IPS-18a (cell line): ENCODE measurements at regions not wholly inside any gene's neighbourhood (a gene's known extent, or its start where the extent isn't known, plus 50 kb on each side); places are given as distances from the start of the nearest gene placed in this dataset.

Experiments used
- H3K27ac ChIP-seq: one replicate; pipeline ENCODE4 v1.5.1; 2013; ENCODE audit warnings: low read length
- H3K27me3 ChIP-seq: one replicate; pipeline ENCODE4 v1.6.1; 2013; ENCODE audit warnings: mild to moderate bottlenecking, low read length; ENCODE audit not compliant: control insufficient read depth, insufficient read depth
- H3K36me3 ChIP-seq: one replicate; pipeline ENCODE4 v1.6.1; 2013; ENCODE audit warnings: low read depth, low read length; ENCODE audit not compliant: control insufficient read depth
- H3K4me1 ChIP-seq: one replicate; pipeline ENCODE4 v1.6.1; 2013; ENCODE audit warnings: low read depth, low read length; ENCODE audit not compliant: control insufficient read depth
- H3K4me3 ChIP-seq: one replicate; pipeline ENCODE4 v1.5.1; 2013; ENCODE audit warnings: low read length
- H3K9ac ChIP-seq: one replicate; pipeline ENCODE4 v1.6.1; 2013; ENCODE audit warnings: mild to moderate bottlenecking, low read length, moderate library complexity
- H3K9me3 ChIP-seq: one replicate; pipeline ENCODE4 v1.6.1; 2013; ENCODE audit warnings: low read depth, low read length; ENCODE audit not compliant: control insufficient read depth

DNA sequence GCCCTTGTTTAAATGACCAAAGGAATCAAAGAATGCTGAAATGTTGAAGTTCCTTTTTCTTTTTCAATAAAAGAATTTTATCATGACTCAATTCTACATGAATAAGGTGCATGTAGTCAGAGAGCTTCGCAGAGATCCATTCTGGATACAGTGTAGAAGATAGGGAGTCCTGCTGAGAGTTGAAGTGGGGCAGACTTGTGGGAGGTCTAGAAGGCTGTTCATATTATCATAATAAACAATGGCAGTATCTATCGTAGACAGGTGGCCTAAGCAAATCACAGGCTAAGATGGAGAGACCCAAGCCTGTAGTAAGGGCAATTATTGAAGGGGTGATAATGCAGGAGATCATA, 1322.0 kb upstream of the CELF4 start:
- no peaks in the 10 kb centered on the region for H3K4me1 ChIP-seq
- no peak overlapping the region for H3K4me3 ChIP-seq
- H3K9ac ChIP-seq = no peak overlapping the region
- no peaks in the 10 kb centered on the region for H3K9me3 ChIP-seq
- H3K27ac ChIP-seq = no peak overlapping the region
- no peaks in the 10 kb centered on the region for H3K27me3 ChIP-seq
- no peaks in the 10 kb centered on the region for H3K36me3 ChIP-seq

DNA sequence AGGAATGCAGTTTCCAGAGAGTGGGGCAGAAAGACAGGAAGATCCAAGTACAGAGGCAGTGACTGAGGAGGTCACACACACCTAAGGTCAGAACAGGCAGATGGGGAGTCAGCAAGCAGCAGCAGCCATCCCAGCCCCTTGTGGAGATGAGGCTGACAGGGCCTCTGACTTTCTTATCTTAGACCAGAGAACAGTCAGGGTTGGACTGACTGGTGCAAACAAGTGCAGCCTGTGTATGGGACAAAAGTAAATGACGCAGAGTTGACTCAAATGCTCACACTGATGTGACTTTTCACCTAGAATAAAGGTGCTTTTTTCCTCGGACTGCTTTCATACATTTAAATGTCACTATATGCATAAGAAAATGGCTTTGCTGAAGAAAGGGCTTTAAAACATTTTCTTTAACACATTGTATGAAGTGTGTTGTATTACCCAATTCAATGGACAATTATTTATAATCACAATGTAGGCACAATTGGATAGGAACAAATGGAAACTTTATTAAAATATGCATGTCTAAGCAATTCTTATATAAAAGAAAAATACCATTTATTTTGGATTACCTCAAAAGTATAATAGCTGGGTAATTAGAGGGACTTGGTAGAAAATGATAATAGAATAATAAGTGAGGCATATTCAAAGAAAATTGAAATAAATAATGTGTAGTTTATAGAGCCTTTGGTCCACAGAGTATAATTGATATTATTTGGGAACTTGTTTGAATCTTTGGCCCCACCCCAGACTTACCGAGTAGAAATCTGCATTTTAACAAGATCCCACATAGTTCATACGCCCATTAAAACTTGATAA, 1321.5 kb upstream of the CELF4 start:
- no peaks in the 10 kb centered on the region for H3K27me3 ChIP-seq
- no peaks in the 10 kb centered on the region for H3K4me1 ChIP-seq
- no peak overlapping the region for H3K27ac ChIP-seq
- no peak overlapping the region for H3K9ac ChIP-seq
- no peaks in the 10 kb centered on the region for H3K9me3 ChIP-seq
- H3K36me3 ChIP-seq = no peaks in the 10 kb centered on the region
- H3K4me3 ChIP-seq = no peak overlapping the region

- no peak overlapping the region for H3K9ac ChIP-seq
- no peaks in the 10 kb centered on the region for H3K9me3 ChIP-seq
- H3K4me1 ChIP-seq = no peaks in the 10 kb centered on the region
- no peak overlapping the region for H3K4me3 ChIP-seq
- H3K27me3 ChIP-seq = no peaks in the 10 kb centered on the region
- H3K27ac ChIP-seq = no peak overlapping the region
- H3K36me3 ChIP-seq = no peaks in the 10 kb centered on the region
These were observed 1320.6 kb upstream of the CELF4 start for GRCh38 chr18:38886235-38886634.

- no peak overlapping the region for H3K27ac ChIP-seq
- H3K27me3 ChIP-seq = no peaks in the 10 kb centered on the region
- no peaks in the 10 kb centered on the region for H3K4me1 ChIP-seq
- no peak overlapping the region for H3K4me3 ChIP-seq
- no peaks in the 10 kb centered on the region for H3K9me3 ChIP-seq
- H3K36me3 ChIP-seq = no peaks in the 10 kb centered on the region
- no peak overlapping the region for H3K9ac ChIP-seq
These were observed 1318.5 kb upstream of the CELF4 start for GRCh38 chr18:38884050-38884449.

DNA sequence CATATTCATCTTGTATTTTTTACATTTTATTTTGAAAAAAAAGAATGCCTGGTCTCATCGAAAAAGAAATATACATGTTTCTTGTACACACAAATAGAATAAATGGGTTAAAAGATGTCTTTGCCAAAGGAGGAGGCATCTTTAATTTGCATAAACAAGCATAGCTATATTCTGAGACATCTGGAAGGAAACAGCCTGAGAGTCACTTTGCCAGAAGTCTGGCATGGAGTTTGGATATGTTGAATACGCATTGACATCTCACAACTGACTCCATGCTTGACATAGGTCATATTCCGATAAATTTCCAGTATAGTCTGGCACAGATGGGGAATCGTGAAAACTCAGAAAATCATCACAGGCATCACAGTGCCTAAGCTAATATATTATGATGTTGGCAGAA, 1317.5 kb upstream of the CELF4 start:
- Histone ChIP-seq H3K36me3 (no peaks in the 10 kb centered on the region), H3K9me3 (no peaks in the 10 kb centered on the region), H3K27ac (no peak overlapping the region), H3K27me3 (no peaks in the 10 kb centered on the region), H3K9ac (no peak overlapping the region), H3K4me3 (no peak overlapping the region), H3K4me1 (no peaks in the 10 kb centered on the region)

- Histone ChIP-seq H3K4me3 (no peak overlapping the region), H3K36me3 (no peaks in the 10 kb centered on the region), H3K4me1 (no peaks in the 10 kb centered on the region), H3K9ac (no peak overlapping the region), H3K9me3 (no peaks in the 10 kb centered on the region), H3K27me3 (no peaks in the 10 kb centered on the region), H3K27ac (no peak overlapping the region)
These were observed 1314.3 kb upstream of the CELF4 start for GRCh38 chr18:38879871-38880270.

DNA sequence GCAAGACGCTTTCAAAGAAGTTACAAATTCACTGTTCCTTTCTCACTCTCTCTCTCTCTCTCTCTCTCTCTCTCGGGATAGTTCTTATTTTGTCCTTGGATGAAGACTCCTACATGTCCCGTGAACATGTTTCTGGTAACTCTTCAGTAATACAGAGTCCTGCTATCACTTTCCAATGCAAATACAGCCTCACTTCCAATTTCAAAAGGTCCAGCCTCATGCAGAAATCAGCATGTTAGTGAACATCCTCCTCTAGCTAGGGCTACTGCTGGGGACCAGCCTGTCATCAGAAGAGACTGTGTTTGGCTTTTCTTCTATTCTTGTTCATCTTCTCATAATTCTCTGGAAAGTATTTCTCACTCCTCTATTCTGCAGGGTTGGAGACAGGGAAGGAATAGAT, 1306.7 kb upstream of the CELF4 start:
- Histone ChIP-seq H3K4me3 (no peak overlapping the region), H3K4me1 (no peaks in the 10 kb centered on the region), H3K36me3 (no peaks in the 10 kb centered on the region), H3K9me3 (no peaks in the 10 kb centered on the region), H3K9ac (no peak overlapping the region), H3K27ac (no peak overlapping the region), H3K27me3 (no peaks in the 10 kb centered on the region)

GRCh38 chr18:38868757-38869156, 1303.2 kb upstream of the CELF4 start:
- Histone ChIP-seq H3K4me1 (no peaks in the 10 kb centered on the region), H3K4me3 (no peak overlapping the region), H3K36me3 (no peaks in the 10 kb centered on the region), H3K27me3 (no peaks in the 10 kb centered on the region), H3K9ac (no peak overlapping the region), H3K9me3 (no peaks in the 10 kb centered on the region), H3K27ac (no peak overlapping the region)

- H3K36me3 ChIP-seq = no peaks in the 10 kb centered on the region
- H3K9me3 ChIP-seq = no peaks in the 10 kb centered on the region
- H3K4me1 ChIP-seq = no peaks in the 10 kb centered on the region
- no peak overlapping the region for H3K9ac ChIP-seq
- no peak overlapping the region for H3K4me3 ChIP-seq
- H3K27ac ChIP-seq = no peak overlapping the region
- H3K27me3 ChIP-seq = no peaks in the 10 kb centered on the region
These were observed 1302.1 kb upstream of the CELF4 start for GRCh38 chr18:38867680-38868079.

DNA sequence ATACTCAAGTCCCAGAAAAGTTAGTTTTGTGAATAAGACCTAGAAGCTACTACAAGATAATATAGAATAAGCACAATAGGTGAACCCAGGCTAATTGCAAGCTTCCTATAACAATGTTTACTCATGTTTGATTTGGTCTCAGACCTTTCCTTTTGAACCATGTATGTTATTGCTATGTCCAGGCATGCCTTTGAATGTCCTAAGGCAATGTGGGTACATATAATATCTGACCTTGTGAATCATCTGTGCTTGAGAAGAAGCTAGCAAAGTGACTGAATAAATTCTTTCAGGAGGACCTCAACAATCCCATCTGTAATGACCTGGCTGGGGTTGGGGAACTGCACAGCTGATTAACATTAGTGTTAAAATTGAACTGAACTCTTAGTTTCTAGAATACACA, 1285.9 kb upstream of the CELF4 start:
- Histone ChIP-seq H3K4me3 (no peak overlapping the region), H3K4me1 (no peaks in the 10 kb centered on the region), H3K27me3 (no peaks in the 10 kb centered on the region)

GRCh38 chr18:38847326-38847725, 1281.7 kb upstream of the CELF4 start:
- Histone ChIP-seq H3K27me3 (no peaks in the 10 kb centered on the region), H3K9ac (no peak overlapping the region), H3K4me1 (no peaks in the 10 kb centered on the region), H3K4me3 (no peak overlapping the region), H3K27ac (no peak overlapping the region), H3K36me3 (no peaks in the 10 kb centered on the region), H3K9me3 (no peaks in the 10 kb centered on the region)

More for the DNA sequence above, 1285.9 kb upstream of the CELF4 start:
- H3K9ac ChIP-seq = no peak overlapping the region
- H3K9me3 ChIP-seq = peaks cover 4% of the 10 kb centered on the region
- H3K36me3 ChIP-seq = no peaks in the 10 kb centered on the region
- no peak overlapping the region for H3K27ac ChIP-seq

GRCh38 chr18:38843291-38843690, 1277.7 kb upstream of the CELF4 start:
- Histone ChIP-seq H3K9ac (no peak overlapping the region), H3K27ac (no peak overlapping the region), H3K4me1 (no peaks in the 10 kb centered on the region)

More at GRCh38 chr18:38843291-38843690, 1277.7 kb upstream of the CELF4 start:
- H3K27me3 ChIP-seq = no peaks in the 10 kb centered on the region
- no peak overlapping the region for H3K4me3 ChIP-seq
- no peaks in the 10 kb centered on the region for H3K9me3 ChIP-seq
- H3K36me3 ChIP-seq = no peaks in the 10 kb centered on the region
